Kidney epithelial cell (primary cell): ENCODE measurements at regions not wholly inside any gene's neighbourhood (a gene's known extent, or its start where the extent isn't known, plus 50 kb on each side); places are given as distances from the start of the nearest gene placed in this dataset.

ENCODE experiments used
- DNase-seq: peaks from one replicate; pipeline ENCODE4 v3.0.0-alpha.2; 2010; ENCODE audit warnings: low read depth
- H3K27me3 ChIP-seq: 2 replicates; pipeline ENCODE4 v1.6.0; 2011; ENCODE audit warnings: low read length; ENCODE audit not compliant: control insufficient read depth, insufficient read depth
- H3K36me3 ChIP-seq: 2 replicates; pipeline ENCODE4 v1.5.1; 2011; ENCODE audit warnings: low read length; ENCODE audit not compliant: control insufficient read depth, insufficient read depth
- H3K4me3 ChIP-seq: 2 replicates; pipeline ENCODE4 v1.5.1; 2011; ENCODE audit warnings: low read depth, mild to moderate bottlenecking, control low read depth, low read length
- TF ChIP-seq, protein P1 (sequence below): IDR thresholded peaks from 2 replicates; pipeline ENCODE4 v1.5.1; 2011; ENCODE audit warnings: mild to moderate bottlenecking, moderate library complexity, low read length, control low read depth, inconsistent platforms; ENCODE audit not compliant: insufficient read depth, poor library complexity, severe bottlenecking

DNA sequence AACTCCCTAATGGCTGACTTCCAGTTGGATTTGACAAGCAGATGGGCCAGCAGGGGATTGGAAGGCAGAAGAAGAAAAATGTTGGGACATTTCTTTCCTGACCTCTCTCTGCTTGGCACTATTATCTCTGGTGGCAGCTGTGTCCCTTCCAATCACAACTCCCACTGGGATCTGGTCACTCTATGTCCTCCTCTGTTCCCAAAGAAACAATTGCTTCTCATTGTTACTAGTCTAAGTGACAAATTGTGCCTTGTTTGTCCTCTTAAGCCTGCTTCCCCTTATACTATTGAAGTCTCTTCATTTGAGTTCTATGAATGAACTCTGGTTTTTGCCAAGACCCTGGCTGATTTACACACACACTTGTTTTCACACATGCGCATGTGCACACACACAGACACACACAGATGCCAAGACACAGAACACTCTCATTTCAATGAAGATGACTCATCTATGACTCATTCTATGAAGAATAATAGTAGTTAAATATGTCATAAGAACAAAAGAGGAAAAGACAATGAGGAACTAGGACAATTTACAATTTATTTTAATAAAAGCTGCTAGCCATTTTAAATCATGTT, 83.0 kb upstream of the FAR2 start:
- H3K4me3 ChIP-seq: no peak overlapping the region
- H3K27me3 ChIP-seq: no peaks in the 10 kb centered on the region
- DNase-seq: no peak
- TF ChIP-seq, protein P1, sequence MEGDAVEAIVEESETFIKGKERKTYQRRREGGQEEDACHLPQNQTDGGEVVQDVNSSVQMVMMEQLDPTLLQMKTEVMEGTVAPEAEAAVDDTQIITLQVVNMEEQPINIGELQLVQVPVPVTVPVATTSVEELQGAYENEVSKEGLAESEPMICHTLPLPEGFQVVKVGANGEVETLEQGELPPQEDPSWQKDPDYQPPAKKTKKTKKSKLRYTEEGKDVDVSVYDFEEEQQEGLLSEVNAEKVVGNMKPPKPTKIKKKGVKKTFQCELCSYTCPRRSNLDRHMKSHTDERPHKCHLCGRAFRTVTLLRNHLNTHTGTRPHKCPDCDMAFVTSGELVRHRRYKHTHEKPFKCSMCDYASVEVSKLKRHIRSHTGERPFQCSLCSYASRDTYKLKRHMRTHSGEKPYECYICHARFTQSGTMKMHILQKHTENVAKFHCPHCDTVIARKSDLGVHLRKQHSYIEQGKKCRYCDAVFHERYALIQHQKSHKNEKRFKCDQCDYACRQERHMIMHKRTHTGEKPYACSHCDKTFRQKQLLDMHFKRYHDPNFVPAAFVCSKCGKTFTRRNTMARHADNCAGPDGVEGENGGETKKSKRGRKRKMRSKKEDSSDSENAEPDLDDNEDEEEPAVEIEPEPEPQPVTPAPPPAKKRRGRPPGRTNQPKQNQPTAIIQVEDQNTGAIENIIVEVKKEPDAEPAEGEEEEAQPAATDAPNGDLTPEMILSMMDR: no peak
- no peaks in the 10 kb centered on the region for H3K36me3 ChIP-seq

DNA sequence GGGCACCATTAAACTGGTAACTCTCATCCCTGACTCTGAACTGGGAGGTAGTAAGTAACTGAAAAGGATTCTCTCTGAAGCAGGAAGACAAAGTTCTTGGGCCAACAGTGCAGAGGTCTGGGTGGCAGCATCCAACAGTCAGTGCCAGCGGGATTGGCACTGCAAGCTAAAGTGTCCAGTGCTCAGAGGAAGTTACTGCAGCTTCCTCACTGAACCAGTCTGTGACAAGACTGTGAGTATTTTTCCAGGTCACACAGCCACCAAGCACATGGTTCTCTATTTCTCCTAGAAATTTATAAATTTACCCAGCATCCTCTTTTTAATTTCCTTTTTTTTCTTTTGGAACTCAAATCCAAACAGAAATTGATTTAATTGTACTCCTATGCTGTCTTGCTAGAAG, 81.6 kb upstream of the FAR2 start:
- Histone ChIP-seq H3K27me3 (no peaks in the 10 kb centered on the region), H3K4me3 (no peak overlapping the region), H3K36me3 (no peaks in the 10 kb centered on the region)
- DNase-seq: no peak
- TF ChIP-seq, protein P1: no peak

- TF ChIP-seq, protein P1: no peak
- no peak for DNase-seq
- H3K4me3 ChIP-seq: no peak overlapping the region
- H3K27me3 ChIP-seq: no peaks in the 10 kb centered on the region
- no peaks in the 10 kb centered on the region for H3K36me3 ChIP-seq
Observed at GRCh38 chr12:29070309-29070708, 78.8 kb upstream of the FAR2 start.

GRCh38 chr12:29071099-29071498, 78.0 kb upstream of the FAR2 start:
- H3K4me3 ChIP-seq: no peak overlapping the region
- no peak for DNase-seq
- H3K27me3 ChIP-seq: no peaks in the 10 kb centered on the region
- TF ChIP-seq, protein P1: no peak
- H3K36me3 ChIP-seq: no peaks in the 10 kb centered on the region

GRCh38 chr12:29072631-29073030, 76.4 kb upstream of the FAR2 start:
- H3K27me3 ChIP-seq: no peaks in the 10 kb centered on the region
- no peaks in the 10 kb centered on the region for H3K36me3 ChIP-seq
- peak; percentile 18 for DNase-seq
- H3K4me3 ChIP-seq: no peak overlapping the region
- TF ChIP-seq, protein P1: no peak

GRCh38 chr12:29073631-29074239, 75.3 kb upstream of the FAR2 start:
- no peaks in the 10 kb centered on the region for H3K27me3 ChIP-seq
- DNase-seq: no peak

More at GRCh38 chr12:29073631-29074239, 75.3 kb upstream of the FAR2 start:
- TF ChIP-seq, protein P1: peak; percentile 60
- Histone ChIP-seq H3K36me3 (no peaks in the 10 kb centered on the region), H3K4me3 (no peak overlapping the region)
